Thyroid gland (tissue), 4 donors: ENCODE measurements at regions not wholly inside any gene's neighbourhood (a gene's known extent, or its start where the extent isn't known, plus 50 kb on each side); places are given as distances from the start of the nearest gene placed in this dataset.

ENCODE experiments used
- CTCF ChIP-seq, 6 experiments: fragments of 200-600 bp in 3 of 6; fragments of 450-650 bp in 3 of 6; sonication (generic) in 3 of 6; IDR thresholded peaks; one replicate each; pipeline ENCODE4 v1.5.1; 2016 to 2019; ENCODE audit warnings: antibody characterized with exemption in 6 of 6, mild to moderate bottlenecking in 2 of 6, inconsistent platforms in 1 of 6, moderate library complexity in 1 of 6
- POLR2A ChIP-seq, 2 donors: fragments of 450-650 bp; IDR thresholded peaks; one replicate each; pipeline ENCODE4 v1.6.1; 2017; ENCODE audit warnings: antibody characterized with exemption in 2 of 2, mild to moderate bottlenecking in 2 of 2, moderate library complexity in 1 of 2

- TF ChIP-seq CTCF (IDR thresholded peaks at IDR 0.05) (no peak), POLR2A (IDR thresholded peaks at IDR 0.05) (no peak)
Observed at GRCh38 chr4:183030309-183030708, 68.7 kb upstream of the WWC2 start.
